H54 (cell line): ENCODE measurements at regions not wholly inside any gene's neighbourhood (a gene's known extent, or its start where the extent isn't known, plus 50 kb on each side); places are given as distances from the start of the nearest gene placed in this dataset.

Source experiments
- DNase-seq: peaks from one replicate; pipeline ENCODE4 v3.0.0; 2011; ENCODE audit warnings: low spot score, mixed read lengths; ENCODE audit not compliant: insufficient read length
- FAIRE-seq: peaks from 3 replicates; lab custom pipeline; 2011; peaks lifted over from hg19 to GRCh38; lab: Jason Lieb, UNC
- POLR2A ChIP-seq: IDR thresholded peaks from 2 replicates; pipeline ENCODE4 v1.6.1; 2011; ENCODE audit warnings: low read depth, mild to moderate bottlenecking, low read length

DNA sequence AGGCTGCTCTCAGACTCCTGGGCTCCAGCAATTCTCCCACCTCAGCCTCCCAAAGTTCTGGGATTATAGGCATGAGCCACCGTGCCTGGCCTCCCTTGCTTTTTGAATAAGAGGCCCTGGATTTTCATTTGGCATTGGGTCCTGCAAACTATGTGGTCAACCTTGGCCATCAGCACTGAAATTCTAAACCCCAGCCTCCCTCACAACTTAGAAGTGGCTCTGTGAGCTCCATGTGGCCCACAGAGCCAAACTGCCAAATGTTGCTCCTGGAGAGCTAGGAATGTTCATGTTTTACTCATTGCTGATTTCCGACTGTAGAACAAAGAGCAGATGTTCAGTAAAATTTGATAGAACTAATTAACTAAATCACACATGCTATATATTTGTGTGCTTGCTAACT, 210.6 kb upstream of the AGAP1 start:
- FAIRE-seq (no peak), DNase-seq (no peak)
- TF ChIP-seq POLR2A = no peak

GRCh38 chr2:235286622-235287374, 207.0 kb upstream of the AGAP1 start:
- FAIRE-seq = no peak

DNA sequence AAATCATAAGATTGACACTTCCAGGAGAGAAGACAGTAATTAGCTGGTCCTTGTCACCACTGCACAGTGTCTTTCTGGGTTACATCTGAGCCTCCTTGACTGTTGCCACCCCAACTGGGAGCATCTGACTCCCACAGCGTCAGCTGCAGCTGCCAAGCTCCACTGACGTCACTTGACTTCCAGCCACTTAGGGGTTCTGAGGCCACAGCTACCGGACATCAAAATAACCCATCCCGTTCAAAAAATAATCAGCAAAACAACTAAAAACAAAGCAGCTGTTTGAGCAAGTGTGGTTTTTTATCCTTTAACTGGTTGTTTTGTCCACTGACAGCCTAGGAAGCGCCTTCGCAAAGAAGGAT, 206.5 kb upstream of the AGAP1 start:
- no peak for FAIRE-seq
- no peak for DNase-seq
- no peak for TF ChIP-seq POLR2A

More at GRCh38 chr2:235286622-235287374, 207.0 kb upstream of the AGAP1 start:
- no peak for TF ChIP-seq POLR2A
- DNase-seq = no peak

DNA sequence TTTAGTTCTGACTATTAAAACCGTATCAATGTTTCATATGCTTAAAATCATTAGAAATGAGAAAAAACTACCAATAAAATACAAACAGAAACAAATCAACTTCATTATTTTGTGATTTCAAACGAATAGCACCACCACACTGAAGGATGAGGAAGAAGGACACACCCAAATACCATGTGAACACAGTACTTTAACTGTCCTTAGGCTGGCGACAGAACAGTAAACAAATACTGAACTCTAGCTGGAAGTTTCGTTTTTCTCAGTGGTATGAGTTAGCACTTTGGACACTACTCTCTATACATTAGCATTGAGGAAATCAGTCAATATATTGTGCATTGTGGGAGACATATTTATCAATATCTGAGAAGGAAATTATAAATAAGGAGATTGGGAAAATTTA, 202.4 kb upstream of the AGAP1 start:
- DNase-seq (no peak), FAIRE-seq (no peak)
- TF ChIP-seq POLR2A = no peak

- no peak for TF ChIP-seq POLR2A
- FAIRE-seq = no peak
- DNase-seq = no peak
Measured at GRCh38 chr2:235293061-235293460, 200.8 kb upstream of the AGAP1 start.

DNA sequence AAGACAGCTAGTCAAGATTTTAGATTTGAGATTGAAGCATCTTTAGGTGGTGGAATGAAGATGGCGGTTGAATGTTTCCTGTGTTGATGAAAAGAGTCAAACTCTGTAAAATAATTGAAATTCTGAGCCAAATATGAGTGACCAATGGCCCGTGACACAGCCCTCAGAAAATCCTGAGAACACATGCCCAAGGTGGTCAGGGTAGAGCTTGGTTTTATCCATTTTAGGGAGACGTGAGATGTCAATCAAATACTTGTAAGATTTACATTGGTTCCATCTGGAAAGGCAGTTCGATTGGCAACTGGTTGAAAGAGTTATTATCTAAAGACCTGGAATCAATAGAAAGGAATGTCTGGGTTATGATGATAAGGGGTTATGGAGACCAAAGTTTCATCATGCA, 198.0 kb upstream of the AGAP1 start:
- no peak for TF ChIP-seq POLR2A
- FAIRE-seq (no peak), DNase-seq (no peak)

- DNase-seq (no peak), FAIRE-seq (no peak)
- no peak for TF ChIP-seq POLR2A
Measured at GRCh38 chr2:235300368-235301201, 193.3 kb upstream of the AGAP1 start.

- no peak for DNase-seq
- no peak for FAIRE-seq
- no peak for TF ChIP-seq POLR2A
Measured at GRCh38 chr2:235301202-235302076, 192.4 kb upstream of the AGAP1 start.

DNA sequence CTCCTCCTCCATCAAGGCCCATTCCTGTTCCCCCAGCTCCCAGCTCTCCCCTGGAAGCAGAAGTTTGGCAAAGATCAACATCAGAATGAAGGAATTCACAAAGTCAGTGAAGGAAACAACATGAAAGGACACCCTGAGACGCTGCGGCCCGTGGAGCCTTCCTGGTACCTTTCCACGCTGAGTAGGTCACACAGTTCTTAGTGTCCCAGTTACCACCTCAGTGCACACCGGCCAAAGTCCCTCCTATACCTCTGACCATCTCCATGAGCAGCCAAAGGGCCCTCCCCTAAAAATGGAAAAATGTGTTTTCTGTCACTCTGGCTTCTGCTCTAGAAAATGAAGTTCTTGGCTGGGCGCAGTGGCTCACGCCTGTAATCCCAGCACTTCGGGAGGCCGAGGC, 191.6 kb upstream of the AGAP1 start:
- FAIRE-seq (no peak), DNase-seq (no peak)

DNA sequence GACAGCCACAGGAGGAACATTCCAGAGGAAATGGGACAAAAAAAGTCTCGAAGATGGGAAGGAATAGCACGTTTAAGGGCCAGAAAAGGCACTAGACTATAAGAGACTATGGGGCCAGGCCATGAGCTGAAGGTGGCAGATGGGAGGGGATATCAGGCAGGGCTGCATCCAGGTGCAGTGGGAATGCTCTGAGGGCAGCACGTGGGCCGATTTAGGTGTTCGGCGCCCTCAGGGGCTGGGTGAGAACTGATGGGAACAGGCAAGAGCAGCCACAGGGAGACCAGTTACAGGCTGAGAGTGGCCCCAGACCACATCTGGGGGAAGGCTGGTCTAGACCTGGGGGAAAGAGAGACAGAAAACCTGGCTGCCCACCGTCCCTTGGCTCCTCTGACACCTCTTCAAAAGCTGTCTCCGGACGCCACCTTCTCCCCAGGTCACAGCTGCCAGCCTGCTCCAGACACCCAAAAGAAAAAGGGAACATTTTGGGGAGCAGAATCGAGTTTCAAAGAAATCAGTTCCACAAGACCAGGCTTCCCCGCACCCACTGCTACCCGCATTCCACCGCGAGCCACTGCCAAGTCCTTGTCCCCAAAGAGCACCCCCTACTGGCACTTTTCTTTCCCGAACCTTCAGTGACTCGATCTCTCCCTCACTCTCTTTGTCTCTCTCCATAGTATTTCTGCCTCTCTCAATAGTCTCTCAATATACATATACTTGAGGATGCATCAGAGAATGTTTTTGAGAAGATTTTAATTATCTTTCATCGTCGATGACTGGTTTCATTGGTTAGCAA, 190.1 kb upstream of the AGAP1 start:
- DNase-seq (no peak), FAIRE-seq (no peak)
- TF ChIP-seq POLR2A = no peak

More for the DNA sequence above, 191.6 kb upstream of the AGAP1 start:
- TF ChIP-seq POLR2A = no peak

DNA sequence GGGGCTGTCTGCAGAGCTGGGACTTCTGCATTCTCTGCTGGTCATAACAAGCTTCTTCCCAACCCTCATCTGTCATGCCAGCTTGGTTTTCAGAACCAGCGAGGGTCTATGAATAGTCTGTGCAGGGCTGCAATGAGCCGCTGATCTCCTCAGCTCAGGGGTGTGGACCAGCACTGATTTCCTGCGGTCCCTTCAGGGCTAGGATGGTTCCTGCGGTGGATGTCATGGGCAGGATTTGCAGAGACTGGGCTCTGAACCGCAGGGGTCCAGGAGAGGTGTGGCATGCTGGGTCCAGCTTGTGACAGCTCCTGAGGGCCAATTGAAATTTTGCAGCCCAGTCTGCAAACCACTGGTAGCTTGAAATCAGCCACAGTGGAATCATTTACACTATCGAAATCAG, 188.2 kb upstream of the AGAP1 start:
- no peak for TF ChIP-seq POLR2A
- FAIRE-seq = no peak
- no peak for DNase-seq

- DNase-seq (no peak), FAIRE-seq (no peak)
- no peak for TF ChIP-seq POLR2A
Measured at GRCh38 chr2:235311044-235311443, 182.8 kb upstream of the AGAP1 start.

GRCh38 chr2:235312571-235312970, 181.3 kb upstream of the AGAP1 start:
- DNase-seq (no peak), FAIRE-seq (no peak)
- TF ChIP-seq POLR2A = no peak
